Vagina (tissue), 2 donors: ENCODE measurements at regions not wholly inside any gene's neighbourhood (a gene's known extent, or its start where the extent isn't known, plus 50 kb on each side); places are given as distances from the start of the nearest gene placed in this dataset.

Experiments used
- POLR2A ChIP-seq, 2 donors: fragments of 450-650 bp; IDR thresholded peaks; one replicate each; pipeline ENCODE4 v1.6.1; 2017; ENCODE audit warnings: antibody characterized with exemption in 2 of 2, mild to moderate bottlenecking in 2 of 2, moderate library complexity in 2 of 2
- TF ChIP-seq, protein P1 (sequence below), 3 experiments: fragments of 450-650 bp in 2 of 3; fragments of 200-600 bp in 1 of 3; sonication (generic) in 1 of 3; IDR thresholded peaks; one replicate each; pipeline ENCODE4 v1.5.1; 2017 to 2019; ENCODE audit warnings: antibody characterized with exemption in 3 of 3, mild to moderate bottlenecking in 2 of 3, moderate library complexity in 2 of 3

DNA sequence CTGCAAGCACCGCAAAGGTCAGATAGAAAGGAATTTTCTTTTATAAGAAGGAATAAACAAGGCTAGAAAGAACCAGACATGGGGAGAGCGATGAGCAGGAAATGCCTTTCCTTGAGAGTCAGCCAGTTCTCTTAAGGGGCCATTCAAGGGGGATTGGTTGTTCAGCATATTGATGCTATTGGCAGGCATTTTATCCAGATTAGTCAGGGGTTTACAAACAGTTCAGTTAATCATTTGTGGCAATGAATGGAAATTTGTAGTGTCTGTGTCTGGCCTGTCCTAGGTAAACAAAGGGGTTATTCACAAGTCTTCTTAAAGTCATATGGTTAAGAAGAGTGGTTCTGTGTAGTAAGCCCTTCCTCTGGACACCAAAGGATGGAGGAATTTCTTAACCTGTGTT lies 184.7 kb upstream of the FRMPD4 start:
- TF ChIP-seq, protein P1, sequence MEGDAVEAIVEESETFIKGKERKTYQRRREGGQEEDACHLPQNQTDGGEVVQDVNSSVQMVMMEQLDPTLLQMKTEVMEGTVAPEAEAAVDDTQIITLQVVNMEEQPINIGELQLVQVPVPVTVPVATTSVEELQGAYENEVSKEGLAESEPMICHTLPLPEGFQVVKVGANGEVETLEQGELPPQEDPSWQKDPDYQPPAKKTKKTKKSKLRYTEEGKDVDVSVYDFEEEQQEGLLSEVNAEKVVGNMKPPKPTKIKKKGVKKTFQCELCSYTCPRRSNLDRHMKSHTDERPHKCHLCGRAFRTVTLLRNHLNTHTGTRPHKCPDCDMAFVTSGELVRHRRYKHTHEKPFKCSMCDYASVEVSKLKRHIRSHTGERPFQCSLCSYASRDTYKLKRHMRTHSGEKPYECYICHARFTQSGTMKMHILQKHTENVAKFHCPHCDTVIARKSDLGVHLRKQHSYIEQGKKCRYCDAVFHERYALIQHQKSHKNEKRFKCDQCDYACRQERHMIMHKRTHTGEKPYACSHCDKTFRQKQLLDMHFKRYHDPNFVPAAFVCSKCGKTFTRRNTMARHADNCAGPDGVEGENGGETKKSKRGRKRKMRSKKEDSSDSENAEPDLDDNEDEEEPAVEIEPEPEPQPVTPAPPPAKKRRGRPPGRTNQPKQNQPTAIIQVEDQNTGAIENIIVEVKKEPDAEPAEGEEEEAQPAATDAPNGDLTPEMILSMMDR (IDR thresholded peaks at IDR 0.05) = no peak
- TF ChIP-seq POLR2A (IDR thresholded peaks at IDR 0.05) = no peak
